HG02678 (cell line): ENCODE measurements at regions not wholly inside any gene's neighbourhood (a gene's known extent, or its start where the extent isn't known, plus 50 kb on each side); places are given as distances from the start of the nearest gene placed in this dataset.
"Not testable (repeated sequence)": the region's sequence is repeated elsewhere in the genome, so short reads cannot be mapped to it uniquely, and the experiment has no call there.

Source experiments
- ATAC-seq: cut with Tn5 transposase; IDR thresholded peaks from one replicate; pipeline ENCODE4 v1.9.1; 2021; ENCODE audit warnings: mild to moderate bottlenecking, moderate library complexity; ENCODE audit not compliant: unreplicated experiment

GRCh38 chr5:118095115-118095514 is 893.2 kb downstream of the DTWD2 start:
- ATAC-seq: no peak

- no peak for ATAC-seq
These were observed 899.9 kb downstream of the DTWD2 start for GRCh38 chr5:118088448-118088847.

- ATAC-seq: no peak
These were observed 911.9 kb downstream of the DTWD2 start for GRCh38 chr5:118076490-118076889.

GRCh38 chr5:118070041-118070440 is 918.3 kb downstream of the DTWD2 start:
- ATAC-seq: no peak

GRCh38 chr5:118069452-118069851 is 918.9 kb downstream of the DTWD2 start:
- ATAC-seq: no peak

GRCh38 chr5:118068886-118069285 is 919.5 kb downstream of the DTWD2 start:
- no peak for ATAC-seq

GRCh38 chr5:118063836-118064235 is 924.5 kb downstream of the DTWD2 start:
- ATAC-seq: not testable (repeated sequence)

GRCh38 chr5:118060833-118061232 is 927.5 kb downstream of the DTWD2 start:
- ATAC-seq: no peak

GRCh38 chr5:118052503-118052902 is 935.8 kb downstream of the DTWD2 start:
- ATAC-seq: no peak

- ATAC-seq: no peak
These were observed 944.2 kb downstream of the DTWD2 start for GRCh38 chr5:118044169-118044568.

GRCh38 chr5:118043531-118043930 is 944.8 kb downstream of the DTWD2 start:
- ATAC-seq: no peak

GRCh38 chr5:118042076-118042475 is 946.3 kb downstream of the DTWD2 start:
- ATAC-seq: no peak

- no peak for ATAC-seq
These were observed 947.9 kb downstream of the DTWD2 start for GRCh38 chr5:118040496-118040895.

- ATAC-seq: no peak
These were observed 954.5 kb downstream of the DTWD2 start for GRCh38 chr5:118033686-118034338.

- no peak for ATAC-seq
These were observed 958.5 kb downstream of the DTWD2 start for GRCh38 chr5:118029807-118030206.

- ATAC-seq: no peak
These were observed 966.3 kb downstream of the DTWD2 start for GRCh38 chr5:118022062-118022461.

GRCh38 chr5:118017536-118017935 is 970.8 kb downstream of the DTWD2 start:
- no peak for ATAC-seq

- no peak for ATAC-seq
These were observed 972.0 kb downstream of the DTWD2 start for GRCh38 chr5:118016396-118016795.

- no peak for ATAC-seq
These were observed 972.8 kb downstream of the DTWD2 start for GRCh38 chr5:118015511-118015910.

GRCh38 chr5:118009741-118010297 is 978.5 kb downstream of the DTWD2 start:
- no peak for ATAC-seq

GRCh38 chr5:118008779-118009178 is 979.6 kb downstream of the DTWD2 start:
- no peak for ATAC-seq

- ATAC-seq: no peak
These were observed 981.1 kb downstream of the DTWD2 start for GRCh38 chr5:118007262-118007661.

GRCh38 chr5:118006219-118006618 is 982.1 kb downstream of the DTWD2 start:
- no peak for ATAC-seq
